ENCODE measurements at regions not wholly inside any gene's neighbourhood (a gene's known extent, or its start where the extent isn't known, plus 50 kb on each side); places are given as distances from the start of the nearest gene placed in this dataset.

- TF ChIP-seq, protein P1, sequence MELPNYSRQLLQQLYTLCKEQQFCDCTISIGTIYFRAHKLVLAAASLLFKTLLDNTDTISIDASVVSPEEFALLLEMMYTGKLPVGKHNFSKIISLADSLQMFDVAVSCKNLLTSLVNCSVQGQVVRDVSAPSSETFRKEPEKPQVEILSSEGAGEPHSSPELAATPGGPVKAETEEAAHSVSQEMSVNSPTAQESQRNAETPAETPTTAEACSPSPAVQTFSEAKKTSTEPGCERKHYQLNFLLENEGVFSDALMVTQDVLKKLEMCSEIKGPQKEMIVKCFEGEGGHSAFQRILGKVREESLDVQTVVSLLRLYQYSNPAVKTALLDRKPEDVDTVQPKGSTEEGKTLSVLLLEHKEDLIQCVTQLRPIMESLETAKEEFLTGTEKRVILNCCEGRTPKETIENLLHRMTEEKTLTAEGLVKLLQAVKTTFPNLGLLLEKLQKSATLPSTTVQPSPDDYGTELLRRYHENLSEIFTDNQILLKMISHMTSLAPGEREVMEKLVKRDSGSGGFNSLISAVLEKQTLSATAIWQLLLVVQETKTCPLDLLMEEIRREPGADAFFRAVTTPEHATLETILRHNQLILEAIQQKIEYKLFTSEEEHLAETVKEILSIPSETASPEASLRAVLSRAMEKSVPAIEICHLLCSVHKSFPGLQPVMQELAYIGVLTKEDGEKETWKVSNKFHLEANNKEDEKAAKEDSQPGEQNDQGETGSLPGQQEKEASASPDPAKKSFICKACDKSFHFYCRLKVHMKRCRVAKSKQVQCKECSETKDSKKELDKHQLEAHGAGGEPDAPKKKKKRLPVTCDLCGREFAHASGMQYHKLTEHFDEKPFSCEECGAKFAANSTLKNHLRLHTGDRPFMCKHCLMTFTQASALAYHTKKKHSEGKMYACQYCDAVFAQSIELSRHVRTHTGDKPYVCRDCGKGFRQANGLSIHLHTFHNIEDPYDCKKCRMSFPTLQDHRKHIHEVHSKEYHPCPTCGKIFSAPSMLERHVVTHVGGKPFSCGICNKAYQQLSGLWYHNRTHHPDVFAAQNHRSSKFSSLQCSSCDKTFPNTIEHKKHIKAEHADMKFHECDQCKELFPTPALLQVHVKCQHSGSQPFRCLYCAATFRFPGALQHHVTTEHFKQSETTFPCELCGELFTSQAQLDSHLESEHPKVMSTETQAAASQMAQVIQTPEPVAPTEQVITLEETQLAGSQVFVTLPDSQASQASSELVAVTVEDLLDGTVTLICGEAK (IDR thresholded peaks at IDR 0.05; ENCODE audit: borderline replicate concordance) = no peak
- TF ChIP-seq NFIC (IDR thresholded peaks at IDR 0.05; ENCODE audit: low read depth, low read length) (0 out of 2 replicates have a peak, but pooled peaks have one; percentile 19), BRCA1 (IDR thresholded peaks at IDR 0.05; ENCODE audit: low read depth, low read length) (no peak), MTA3 (IDR thresholded peaks at IDR 0.05; ENCODE audit: borderline replicate concordance, low read length) (no peak), REST (IDR thresholded peaks at IDR 0.05; ENCODE audit: low read depth, low read length) (no peak), MEF2B (IDR thresholded peaks at IDR 0.05; ENCODE audit: partially characterized antibody, poor library complexity, severe bottlenecking) (no peak), ZBTB11 (CRISPR knock-in tag; IDR thresholded peaks at IDR 0.05) (no peak)
- TF ChIP-seq, protein P2, sequence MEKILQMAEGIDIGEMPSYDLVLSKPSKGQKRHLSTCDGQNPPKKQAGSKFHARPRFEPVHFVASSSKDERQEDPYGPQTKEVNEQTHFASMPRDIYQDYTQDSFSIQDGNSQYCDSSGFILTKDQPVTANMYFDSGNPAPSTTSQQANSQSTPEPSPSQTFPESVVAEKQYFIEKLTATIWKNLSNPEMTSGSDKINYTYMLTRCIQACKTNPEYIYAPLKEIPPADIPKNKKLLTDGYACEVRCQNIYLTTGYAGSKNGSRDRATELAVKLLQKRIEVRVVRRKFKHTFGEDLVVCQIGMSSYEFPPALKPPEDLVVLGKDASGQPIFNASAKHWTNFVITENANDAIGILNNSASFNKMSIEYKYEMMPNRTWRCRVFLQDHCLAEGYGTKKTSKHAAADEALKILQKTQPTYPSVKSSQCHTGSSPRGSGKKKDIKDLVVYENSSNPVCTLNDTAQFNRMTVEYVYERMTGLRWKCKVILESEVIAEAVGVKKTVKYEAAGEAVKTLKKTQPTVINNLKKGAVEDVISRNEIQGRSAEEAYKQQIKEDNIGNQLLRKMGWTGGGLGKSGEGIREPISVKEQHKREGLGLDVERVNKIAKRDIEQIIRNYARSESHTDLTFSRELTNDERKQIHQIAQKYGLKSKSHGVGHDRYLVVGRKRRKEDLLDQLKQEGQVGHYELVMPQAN (conservative IDR thresholded peaks at IDR 0.05) = no peak
Observed at GRCh38 chr14:22325676-22326400, 263.2 kb downstream of the DAD1 start (continued).
